Suprapubic skin (tissue), 4 donors: ENCODE measurements at regions not wholly inside any gene's neighbourhood (a gene's known extent, or its start where the extent isn't known, plus 50 kb on each side); places are given as distances from the start of the nearest gene placed in this dataset.

Source experiments
- DNase-seq, 2 donors: peaks; one replicate each; pipeline ENCODE4 v3.0.0-alpha.2; 2019; ENCODE audit warnings: low spot score in 2 of 2
- H3K27ac ChIP-seq: fragments of 200-600 bp; sonication (generic); one replicate; pipeline ENCODE4 v1.5.1; 2019
- H3K27me3 ChIP-seq: fragments of 200-600 bp; sonication (generic); one replicate; pipeline ENCODE4 v1.5.1; 2019
- H3K36me3 ChIP-seq: fragments of 200-600 bp; sonication (generic); one replicate; pipeline ENCODE4 v1.5.1; 2019
- H3K4me1 ChIP-seq: fragments of 200-600 bp; sonication (generic); one replicate; pipeline ENCODE4 v1.5.1; 2019
- H3K4me3 ChIP-seq: fragments of 200-600 bp; sonication (generic); one replicate; pipeline ENCODE4 v1.5.1; 2019; ENCODE audit warnings: mild to moderate bottlenecking
- H3K9me3 ChIP-seq: fragments of 200-600 bp; sonication (generic); one replicate; pipeline ENCODE4 v1.5.1; 2019
- CTCF ChIP-seq, 2 donors: fragments of 200-600 bp in 1 of 2; fragments of 450-650 bp in 1 of 2; sonication (generic) in 1 of 2; IDR thresholded peaks; one replicate each; pipeline ENCODE4 v1.5.1; 2016 to 2019; ENCODE audit warnings: antibody characterized with exemption in 2 of 2, mild to moderate bottlenecking in 1 of 2, moderate library complexity in 1 of 2
- EP300 ChIP-seq: sonication (generic); formaldehyde crosslinking; IDR thresholded peaks from one replicate; pipeline ENCODE4 v1.6.1; 2017; ENCODE audit warnings: antibody characterized with exemption
- POLR2A ChIP-seq, 2 donors: fragments of 450-650 bp; IDR thresholded peaks; one replicate each; pipeline ENCODE4 v1.6.1; 2017; ENCODE audit warnings: antibody characterized with exemption in 2 of 2, mild to moderate bottlenecking in 2 of 2, moderate library complexity in 2 of 2
- POLR2AphosphoS5 ChIP-seq, 3 donors: sonication (generic); formaldehyde crosslinking; IDR thresholded peaks; one replicate each; pipeline ENCODE4 v1.6.1; 2017; ENCODE audit warnings: antibody characterized with exemption in 3 of 3
- WGBS: methylation state at CpG from one replicate; pipeline ENCODE4 v1.1.5; 2018; 5-methylcytosine and 5-hydroxymethylcytosine counted together

DNA sequence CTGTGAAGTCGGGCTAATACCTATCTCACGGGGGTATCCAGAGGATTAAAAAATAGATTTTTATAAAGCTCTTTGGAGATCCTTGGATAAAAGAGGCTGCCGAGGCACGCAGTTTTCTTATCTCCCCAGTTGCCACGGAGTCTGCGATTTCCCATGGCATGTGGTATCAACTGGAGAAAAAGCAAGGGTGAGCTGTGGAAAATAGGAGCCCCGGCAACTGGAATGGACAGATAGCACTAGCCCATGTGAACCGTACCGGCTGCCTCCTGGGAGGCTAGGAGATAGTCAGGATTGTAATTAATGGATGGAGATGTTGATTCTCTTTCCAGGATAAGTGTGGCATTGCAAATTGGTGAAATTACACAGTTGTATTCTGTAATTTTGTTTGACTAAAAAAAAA, 407.6 kb upstream of the KCNH7 start:
- Histone ChIP-seq H3K36me3 (no peaks in the 10 kb centered on the region), H3K9me3 (peaks cover 5% of the 10 kb centered on the region), H3K4me3 (no peak overlapping the region), H3K4me1 (no peaks in the 10 kb centered on the region), H3K27ac (no peak overlapping the region), H3K27me3 (no peaks in the 10 kb centered on the region)
- DNase-seq: no peak
- TF ChIP-seq POLR2AphosphoS5 (IDR thresholded peaks at IDR 0.05) (no peak), POLR2A (IDR thresholded peaks at IDR 0.05) (no peak), CTCF (IDR thresholded peaks at IDR 0.05) (no peak), EP300 (no peak)
- 85% methylated on average over 9 of the region's 9 CpGs for WGBS

DNA sequence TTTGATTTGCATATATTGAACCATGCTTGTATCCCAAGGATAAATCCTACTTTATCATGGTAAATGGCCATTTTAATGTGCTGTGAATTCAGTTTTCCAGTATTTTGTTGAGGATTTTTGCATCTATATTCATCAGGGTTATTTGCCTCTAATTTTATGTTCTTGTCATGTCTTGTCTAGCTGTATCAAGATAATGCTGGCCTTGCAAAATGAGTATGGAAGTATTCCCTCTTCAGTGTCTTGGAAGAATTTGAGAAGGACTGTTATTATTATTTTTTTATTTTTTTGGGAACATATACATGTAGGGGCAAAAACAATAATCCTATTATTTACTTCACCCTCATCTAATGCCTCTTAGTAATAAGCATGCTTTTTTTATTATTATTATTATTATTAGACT, 398.0 kb upstream of the KCNH7 start:
- no peak overlapping the region for H3K4me3 ChIP-seq
- no peak for DNase-seq
- TF ChIP-seq EP300: no peak
- no peaks in the 10 kb centered on the region for H3K36me3 ChIP-seq
- H3K27ac ChIP-seq: no peak overlapping the region
- peaks cover 17% of the 10 kb centered on the region for H3K9me3 ChIP-seq
- H3K4me1 ChIP-seq: no peaks in the 10 kb centered on the region
- H3K27me3 ChIP-seq: no peaks in the 10 kb centered on the region

GRCh38 chr2:163231666-163232065, 393.1 kb upstream of the KCNH7 start:
- DNase-seq: no peak

DNA sequence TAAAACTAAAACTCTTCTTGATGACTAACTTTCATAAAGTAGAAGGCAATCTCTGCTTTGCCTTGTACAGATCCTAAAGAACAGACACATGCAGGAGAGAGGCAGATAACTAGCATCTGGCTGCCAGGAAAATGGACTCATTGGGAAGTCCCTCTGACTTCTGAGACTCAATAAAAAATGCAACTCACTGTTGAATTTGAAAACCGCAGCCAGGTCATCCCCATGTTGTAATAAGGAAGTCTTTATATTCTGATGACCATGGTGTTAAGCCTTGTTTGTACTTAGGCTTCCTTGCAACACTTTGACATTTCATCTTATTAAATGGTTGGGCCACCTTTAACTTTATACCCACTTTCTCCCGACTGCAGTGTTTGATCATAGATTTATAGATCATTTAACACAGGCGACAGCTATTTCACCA, 375.1 kb upstream of the KCNH7 start:
- Histone ChIP-seq H3K27ac (no peak overlapping the region), H3K4me3 (no peak overlapping the region), H3K27me3 (no peaks in the 10 kb centered on the region), H3K36me3 (no peaks in the 10 kb centered on the region), H3K9me3 (no peaks in the 10 kb centered on the region), H3K4me1 (no peaks in the 10 kb centered on the region)
- 64% methylated on average over 3 of the region's 3 CpGs for WGBS
- DNase-seq: no peak
- TF ChIP-seq POLR2A (IDR thresholded peaks at IDR 0.05) (no peak), POLR2AphosphoS5 (IDR thresholded peaks at IDR 0.05) (no peak), EP300 (no peak), CTCF (IDR thresholded peaks at IDR 0.05) (no peak)

More at GRCh38 chr2:163231666-163232065, 393.1 kb upstream of the KCNH7 start:
- H3K27me3 ChIP-seq: no peaks in the 10 kb centered on the region
- H3K9me3 ChIP-seq: no peaks in the 10 kb centered on the region
- no peak overlapping the region for H3K4me3 ChIP-seq
- no peaks in the 10 kb centered on the region for H3K4me1 ChIP-seq
- no peaks in the 10 kb centered on the region for H3K36me3 ChIP-seq
- TF ChIP-seq POLR2AphosphoS5 (IDR thresholded peaks at IDR 0.05) (no peak), EP300 (no peak), POLR2A (IDR thresholded peaks at IDR 0.05) (no peak), CTCF (IDR thresholded peaks at IDR 0.05) (no peak)
- no peak overlapping the region for H3K27ac ChIP-seq
- 85% methylated on average over 1 of the region's 1 CpG for WGBS

DNA sequence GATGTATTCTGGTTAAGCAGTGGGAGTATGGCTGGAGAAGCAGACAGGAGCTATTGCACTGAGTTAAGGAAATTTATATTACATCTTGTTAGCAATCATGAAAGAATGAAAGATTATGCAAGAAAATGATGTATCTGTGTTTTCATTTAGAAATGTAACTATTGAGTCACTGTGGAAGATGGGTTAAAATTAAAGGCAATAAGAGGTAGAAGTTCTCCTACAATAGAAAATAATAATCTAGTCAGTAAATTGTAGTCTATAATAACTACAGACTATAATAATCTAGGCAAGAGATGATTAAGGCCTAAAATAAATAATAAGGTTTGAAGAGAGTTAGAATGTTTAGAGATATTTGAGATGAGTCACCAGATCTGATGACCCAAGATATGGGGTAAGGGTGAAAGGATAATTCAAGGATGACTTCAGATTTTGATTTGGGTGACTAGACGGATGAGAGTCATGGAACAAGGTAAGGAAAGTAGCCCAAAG, 371.9 kb upstream of the KCNH7 start:
- 87% methylated on average over 1 of the region's 1 CpG for WGBS

More for the DNA sequence above, 371.9 kb upstream of the KCNH7 start:
- H3K27ac ChIP-seq: no peak overlapping the region
- no peaks in the 10 kb centered on the region for H3K9me3 ChIP-seq
- H3K4me1 ChIP-seq: no peaks in the 10 kb centered on the region
- no peak for TF ChIP-seq CTCF (IDR thresholded peaks at IDR 0.05)
- TF ChIP-seq POLR2A (IDR thresholded peaks at IDR 0.05): no peak
- TF ChIP-seq POLR2AphosphoS5 (IDR thresholded peaks at IDR 0.05): no peak
- no peak for TF ChIP-seq EP300
- no peak for DNase-seq
- no peaks in the 10 kb centered on the region for H3K36me3 ChIP-seq
- no peaks in the 10 kb centered on the region for H3K27me3 ChIP-seq
- H3K4me3 ChIP-seq: no peak overlapping the region
